H1 (cell line): ENCODE measurements at regions not wholly inside any gene's neighbourhood (a gene's known extent, or its start where the extent isn't known, plus 50 kb on each side); places are given as distances from the start of the nearest gene placed in this dataset.

Experiments used
- CTCF ChIA-PET: fragments of 300-600 bp; sonication (Branson Sonifier 250); formaldehyde crosslinking; loops from one replicate; lab custom pipeline; 2021; ENCODE audit not compliant: partially characterized antibody; lab: Charles Lee
- POLR2A ChIA-PET: fragments of 300-600 bp; sonication (Branson Sonifier 250); formaldehyde crosslinking; loops from one replicate; lab custom pipeline; 2021; ENCODE audit warnings: inconsistent platforms; ENCODE audit not compliant: partially characterized antibody; lab: Charles Lee
- DNase-seq, 2 experiments: peaks; one replicate each; pipeline versions ENCODE4 v3.0.0 to v3.0.0-alpha.2; 2010 to 2022; ENCODE audit warnings: low spot score in 2 of 2, low read depth in 1 of 2, mixed read lengths in 1 of 2
- FAIRE-seq: peaks from 2 replicates; lab custom pipeline; 2011; peaks lifted over from hg19 to GRCh38; lab: Jason Lieb, UNC
- H2AFZ ChIP-seq: 2 replicates; pipeline ENCODE4 v1.8.1; 2012; ENCODE audit warnings: low read length, inconsistent platforms
- H2AK5ac ChIP-seq: 2 replicates; pipeline ENCODE4 v1.6.1; 2013; ENCODE audit warnings: low read depth, low read length
- H2BK120ac ChIP-seq: replicated peaks from 2 replicates; pipeline ENCODE3; 2013; ENCODE audit warnings: low read depth, low read length, inconsistent platforms
- H2BK12ac ChIP-seq: 2 replicates; pipeline ENCODE4 v1.6.1; 2013; ENCODE audit warnings: low read depth, low read length
- H2BK15ac ChIP-seq: 2 replicates; pipeline ENCODE4 v1.6.1; 2013; ENCODE audit warnings: low read length
- H2BK20ac ChIP-seq: 2 replicates; pipeline ENCODE4 v1.6.1; 2013; ENCODE audit warnings: low read length
- H2BK5ac ChIP-seq: 2 replicates; pipeline ENCODE4 v1.6.1; 2013; ENCODE audit warnings: low read depth, low read length
- H3K14ac ChIP-seq: 2 replicates; pipeline ENCODE4 v1.6.1; 2013; ENCODE audit warnings: inconsistent platforms; ENCODE audit not compliant: insufficient read length
- H3K18ac ChIP-seq: 2 replicates; pipeline ENCODE4 v1.6.1; 2013; ENCODE audit warnings: low read length; ENCODE audit errors: extremely low read depth
- H3K23ac ChIP-seq: 2 replicates; pipeline ENCODE4 v1.6.1; 2013; ENCODE audit warnings: inconsistent platforms; ENCODE audit not compliant: insufficient read length
- H3K23me2 ChIP-seq: 2 replicates; pipeline ENCODE4 v1.6.1; 2013; ENCODE audit warnings: low read depth, low read length
- H3K27ac ChIP-seq: 2 replicates; pipeline ENCODE4 v1.6.1; 2011; ENCODE audit warnings: low read depth, low read length, inconsistent platforms
- H3K27me3 ChIP-seq, 4 experiments: replicated peaks in 1 of 4; 1 replicate in 1 of 4; 2 replicates in 3 of 4; pipeline versions ENCODE4 v1.6.1 to v1.8.1; 2011 to 2013; ENCODE audit warnings: low read length in 3 of 4, mild to moderate bottlenecking in 3 of 4, inconsistent platforms in 2 of 4, mixed read lengths in 2 of 4, moderate library complexity in 1 of 4; ENCODE audit not compliant: control insufficient read depth in 3 of 4, insufficient read depth in 3 of 4; ENCODE audit errors: extremely low read depth in 1 of 4
- H3K36me3 ChIP-seq, 4 experiments: 2 replicates each; pipeline versions ENCODE4 v1.6.1 to v1.8.1; 2011 to 2013; ENCODE audit warnings: mild to moderate bottlenecking in 4 of 4, low read length in 3 of 4, moderate library complexity in 2 of 4, control low read depth in 1 of 4, inconsistent platforms in 1 of 4; ENCODE audit not compliant: insufficient read depth in 4 of 4, control insufficient read depth in 2 of 4
- H3K4ac ChIP-seq: replicated peaks from 2 replicates; pipeline ENCODE3; 2013; ENCODE audit warnings: low read length, low read depth, mixed read lengths, inconsistent platforms; ENCODE audit not compliant: insufficient read length
- H3K4me1 ChIP-seq, 4 experiments: replicated peaks in 1 of 4; 1 replicate in 1 of 4; 2 replicates in 3 of 4; pipeline versions ENCODE4 v1.6.1 to v1.8.1; 2011 to 2013; ENCODE audit warnings: low read length in 3 of 4, inconsistent platforms in 2 of 4, mixed read lengths in 1 of 4; ENCODE audit not compliant: insufficient read depth in 4 of 4, control insufficient read depth in 3 of 4
- H3K4me2 ChIP-seq, 2 experiments: 2 replicates each; pipeline versions ENCODE4 v1.6.1 to v1.8.1; 2011 to 2013; ENCODE audit warnings: low read depth in 2 of 2, low read length in 2 of 2, control low read depth in 1 of 2, inconsistent platforms in 1 of 2, mild to moderate bottlenecking in 1 of 2; ENCODE audit not compliant: insufficient read depth in 1 of 2
- H3K4me3 ChIP-seq, 4 experiments: fragments of 200-600, 300-600 bp in 1 of 4; sonication (generic), shearing (Covaris generic), sonication (Bioruptor Twin) in 1 of 4; 2 replicates each; pipeline versions ENCODE4 v1.5.1 to v1.8.1; 2011 to 2016; ENCODE audit warnings: low read length in 4 of 4, low read depth in 3 of 4, control low read depth in 2 of 4, inconsistent platforms in 2 of 4, mild to moderate bottlenecking in 2 of 4, mixed read lengths in 1 of 4, moderate library complexity in 1 of 4; ENCODE audit not compliant: insufficient read depth in 2 of 4; ENCODE audit errors: extremely low read depth in 1 of 4
- H3K56ac ChIP-seq: replicated peaks from 2 replicates; pipeline ENCODE3; 2013; ENCODE audit warnings: low read depth, mild to moderate bottlenecking, mixed read lengths, low read length, inconsistent platforms; ENCODE audit not compliant: insufficient read length
- H3K79me1 ChIP-seq: 2 replicates; pipeline ENCODE4 v1.6.1; 2013; ENCODE audit warnings: low read depth, low read length, control low read depth
- H3K79me2 ChIP-seq, 2 experiments: 2 replicates each; pipeline versions ENCODE4 v1.6.1 to v1.8.1; 2012 to 2013; ENCODE audit warnings: low read length in 2 of 2, mild to moderate bottlenecking in 2 of 2, inconsistent platforms in 1 of 2; ENCODE audit not compliant: insufficient read depth in 2 of 2, control insufficient read depth in 1 of 2
- H3K9ac ChIP-seq, 4 experiments: replicated peaks in 1 of 4; 1 replicate in 1 of 4; 2 replicates in 3 of 4; pipeline versions ENCODE4 v1.6.1 to v1.8.1; 2011 to 2013; ENCODE audit warnings: low read depth in 3 of 4, low read length in 3 of 4, control low read depth in 2 of 4, mild to moderate bottlenecking in 2 of 4, moderate library complexity in 2 of 4, inconsistent platforms in 1 of 4; ENCODE audit errors: extremely low read depth in 1 of 4
- H3K9me3 ChIP-seq, 2 experiments: 2 replicates each; pipeline versions ENCODE4 v1.6.1 to v1.8.1; 2012 to 2013; ENCODE audit warnings: mild to moderate bottlenecking in 2 of 2, moderate library complexity in 2 of 2, control low read depth in 1 of 2, inconsistent platforms in 1 of 2, low read depth in 1 of 2, low read length in 1 of 2, mixed read lengths in 1 of 2; ENCODE audit not compliant: insufficient read depth in 2 of 2
- H4K20me1 ChIP-seq, 2 experiments: replicated peaks in 1 of 2; 2 replicates each; pipeline versions ENCODE3 to v1.8.1; 2011 to 2013; ENCODE audit warnings: inconsistent platforms in 2 of 2, low read length in 2 of 2, mild to moderate bottlenecking in 1 of 2; ENCODE audit not compliant: insufficient read depth in 2 of 2, control insufficient read depth in 1 of 2
- H4K5ac ChIP-seq: 2 replicates; pipeline ENCODE4 v1.6.1; 2013; ENCODE audit warnings: low read length, low read depth, mixed read lengths, inconsistent platforms; ENCODE audit not compliant: insufficient read length
- H4K8ac ChIP-seq: 2 replicates; pipeline ENCODE4 v1.8.0; 2013; ENCODE audit warnings: mild to moderate bottlenecking, moderate library complexity, low read length, inconsistent platforms; ENCODE audit not compliant: insufficient read depth; ENCODE audit errors: extremely low read depth
- H4K91ac ChIP-seq: replicated peaks from 2 replicates; pipeline ENCODE3; 2013; ENCODE audit warnings: low read length, mixed read lengths, inconsistent platforms; ENCODE audit not compliant: insufficient read length
- EGR1 ChIP-seq: IDR thresholded peaks from 2 replicates; pipeline ENCODE4 v1.6.1; 2011; ENCODE audit warnings: low read depth, low read length, borderline replicate concordance
- EP300 ChIP-seq, 2 experiments: IDR thresholded peaks; 1 replicate in 1 of 2; 2 replicates in 1 of 2; pipeline ENCODE4 v1.6.1; 2011 to 2012; ENCODE audit warnings: low read depth in 2 of 2, low read length in 2 of 2, mild to moderate bottlenecking in 2 of 2, borderline replicate concordance in 1 of 2, inconsistent platforms in 1 of 2, moderate library complexity in 1 of 2
- KDM4A ChIP-seq: IDR thresholded peaks from one replicate; pipeline ENCODE4 v1.7.1; 2012; ENCODE audit warnings: low read depth, mild to moderate bottlenecking, moderate library complexity, low read length, inconsistent platforms; ENCODE audit not compliant: severe bottlenecking
- whole genome bisulfite sequencing, 2 experiments: shearing (Covaris generic) in 1 of 2; methylation state at CpG; one replicate each; pipeline versions ENCODE4 v1.1.6 to v1.1.7; 2013 to 2015; ENCODE audit warnings: low lambda C conversion rate in 2 of 2, mixed read lengths in 2 of 2, inconsistent platforms in 1 of 2, low coverage in 1 of 2, missing lambda C conversion rate in 1 of 2; ENCODE audit not compliant: insufficient replicate concordance in 2 of 2, insufficient coverage in 1 of 2, insufficient read length in 1 of 2; ENCODE audit errors: extremely low coverage in 1 of 2, missing lambda C conversion rate in 1 of 2; 5-methylcytosine and 5-hydroxymethylcytosine counted together
- TF ChIP-seq, protein P1 (sequence below): IDR thresholded peaks from 2 replicates; pipeline ENCODE4 v1.6.1; 2011; ENCODE audit warnings: low read depth, mild to moderate bottlenecking, low read length; ENCODE audit not compliant: insufficient read depth

DNA sequence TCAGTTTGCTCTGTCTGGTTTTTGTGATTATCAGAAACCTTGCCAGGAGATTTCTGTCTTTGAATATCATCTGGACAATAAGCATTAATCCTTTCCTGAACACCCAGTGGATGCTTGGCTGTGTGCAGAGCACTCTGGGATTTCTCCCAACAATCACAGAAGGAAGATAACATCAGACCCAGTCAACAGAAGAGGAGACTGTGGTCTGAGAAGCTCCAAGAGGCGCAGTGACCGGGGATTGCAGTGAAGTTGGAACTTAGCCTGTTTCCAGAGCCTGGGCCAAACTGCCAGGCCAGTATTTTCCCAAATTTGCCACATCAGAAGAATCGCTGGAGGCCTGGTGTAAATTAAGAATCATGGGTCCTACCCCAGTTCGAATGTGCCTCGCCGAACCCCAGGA is 264.7 kb downstream of the C16orf95 start:
- Histone ChIP-seq H3K79me1 (no peaks in the 10 kb centered on the region), H3K23ac (no peak overlapping the region), H3K4me1 (peaks cover 0 to 8% (median 5%) of the 10 kb centered on the region in 4 experiments; a peak in 5 of 7 replicates), H3K27ac (no peak overlapping the region), H2BK5ac (no peak overlapping the region), H3K18ac (no peak overlapping the region), H4K8ac (no peak overlapping the region), H2BK15ac (no peak overlapping the region), H3K9me3 (peaks cover 4 to 12% of the 10 kb centered on the region in 2 experiments; a peak in 3 of 4 replicates), H2AFZ (no peak overlapping the region; the same call in 1 of the 2 replicates), H4K20me1 (no peaks in the 10 kb centered on the region), H3K4me3 (no peak overlapping the region), H3K79me2 (no peaks in the 10 kb centered on the region), H2BK120ac (peak overlapping the region; percentile 48), H3K23me2 (no peaks in the 10 kb centered on the region), H4K5ac (no peak overlapping the region), H3K4me2 (peak overlapping the region in 1 of 2 experiments; percentile 24; a peak in 1 of 4 replicates), H2BK12ac (no peak overlapping the region), H3K9ac (no peak overlapping the region), H2BK20ac (no peak overlapping the region), H3K14ac (no peak overlapping the region), H3K27me3 (no peaks in the 10 kb centered on the region; a peak in 2 of 7 replicates), H3K56ac (no peak overlapping the region), H4K91ac (no peak overlapping the region), H2AK5ac (no peak overlapping the region), H3K36me3 (no peaks in the 10 kb centered on the region), H3K4ac (no peak overlapping the region)
- DNase-seq (no peak), FAIRE-seq (no peak)
- CTCF ChIA-PET = interaction anchor here (0.6 to 4.4 kb wide), 10 partner anchors 9 to 488 kb away, joined by 3 to 40 read pairs (median 4); no protein-coding TSS in a partner anchor
- 72% methylated on average over 6 of the region's 6 CpGs; no CpG with 5 or more reads in 1 of the 2 experiments for WGBS, 2 experiments
- POLR2A ChIA-PET = interaction anchor here (1.0 to 1.2 kb wide), 3 partner anchors 10 to 98 kb away, joined by 3 read pairs; no protein-coding TSS in a partner anchor
- TF ChIP-seq EP300 (IDR thresholded peaks at IDR 0.05; ENCODE audit: borderline replicate concordance in 1 of 2, low read depth in 2 of 2, low read length in 2 of 2) (no peak), EGR1 (no peak), KDM4A (no peak)
- TF ChIP-seq, protein P1, sequence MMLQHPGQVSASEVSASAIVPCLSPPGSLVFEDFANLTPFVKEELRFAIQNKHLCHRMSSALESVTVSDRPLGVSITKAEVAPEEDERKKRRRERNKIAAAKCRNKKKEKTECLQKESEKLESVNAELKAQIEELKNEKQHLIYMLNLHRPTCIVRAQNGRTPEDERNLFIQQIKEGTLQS = no peak
